Tibial artery (tissue), 4 donors: ENCODE measurements at regions not wholly inside any gene's neighbourhood (a gene's known extent, or its start where the extent isn't known, plus 50 kb on each side); places are given as distances from the start of the nearest gene placed in this dataset.
A peak's percentile ranks its signal among the peaks of the same experiment; 100 is the strongest.

ENCODE experiments used
- DNase-seq, 2 donors: peaks; one replicate each; pipeline ENCODE4 v3.0.0-alpha.2; 2019
- H3K27ac ChIP-seq, 2 donors: fragments of 200-600 bp; sonication (generic) in 1 of 2; 1 replicate in 1 of 2; 2 replicates in 1 of 2; pipeline ENCODE4 v1.5.1; 2018 to 2019; ENCODE audit warnings: mild to moderate bottlenecking in 1 of 2
- H3K27me3 ChIP-seq, 2 donors: fragments of 200-600 bp; sonication (generic) in 1 of 2; one replicate each; pipeline versions ENCODE4 v1.5.1 to v1.6.0; 2016 to 2019
- H3K36me3 ChIP-seq, 3 donors: fragments of 200-600 bp; sonication (generic) in 2 of 3; one replicate each; pipeline ENCODE4 v1.5.1; 2016 to 2019; ENCODE audit warnings: mild to moderate bottlenecking in 2 of 3
- H3K4me1 ChIP-seq, 4 donors: fragments of 200-600 bp; sonication (generic) in 2 of 4; 1 replicate in 3 of 4; 2 replicates in 1 of 4; pipeline ENCODE4 v1.5.1; 2016 to 2019
- H3K4me3 ChIP-seq, 2 donors: fragments of 200-600 bp; sonication (generic) in 1 of 2; 1 replicate in 1 of 2; 2 replicates in 1 of 2; pipeline ENCODE4 v1.5.1; 2018 to 2019; ENCODE audit warnings: mild to moderate bottlenecking in 2 of 2
- H3K9me3 ChIP-seq, 3 donors: fragments of 200-600 bp; sonication (generic) in 1 of 3; one replicate each; pipeline ENCODE4 v1.5.1; 2016 to 2019
- intact Hi-C: fragments of 100-400 bp; cut with DNase I; formaldehyde crosslinking; loops from one replicate; pipeline ENCODE4 v1.15.0; 2023; ENCODE audit warnings: low total_unique reads
- TF ChIP-seq, protein P1 (sequence below), 2 experiments: fragments of 200-600 bp in 1 of 2; fragments of 450-650 bp in 1 of 2; IDR thresholded peaks; one replicate each; pipeline ENCODE4 v1.5.1; 2017 to 2019; ENCODE audit warnings: antibody characterized with exemption in 2 of 2, mild to moderate bottlenecking in 1 of 2, moderate library complexity in 1 of 2

DNA sequence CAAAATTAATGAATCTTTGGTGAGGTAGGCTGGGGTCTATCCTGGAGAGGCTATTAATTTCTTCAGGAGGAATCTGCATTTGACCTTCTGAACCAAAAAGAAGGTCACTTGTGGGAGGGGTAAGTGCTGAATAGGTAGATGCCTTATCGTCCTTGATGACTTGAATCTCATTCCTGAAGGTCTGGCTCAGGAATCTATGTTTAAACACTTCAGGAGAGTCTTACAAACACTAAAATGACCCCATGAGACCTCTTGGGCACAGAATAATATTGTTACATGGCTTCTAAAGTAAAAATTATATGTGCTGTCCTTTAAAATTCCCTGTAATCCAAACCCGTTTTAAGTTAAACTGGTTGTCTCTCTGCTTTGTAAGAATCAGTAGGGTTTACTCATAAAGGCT is 55.0 kb upstream of the FGGY start:
- H3K36me3 ChIP-seq, result no peaks in the 10 kb centered on the region
- peaks cover 0 to 16% (median 7%) of the 10 kb centered on the region in 4 donors for H3K4me1 ChIP-seq
- H3K27ac ChIP-seq, result peak overlapping the region; percentile 8 to 58
- intact Hi-C loops, result no loop called here
- TF ChIP-seq, protein P1, sequence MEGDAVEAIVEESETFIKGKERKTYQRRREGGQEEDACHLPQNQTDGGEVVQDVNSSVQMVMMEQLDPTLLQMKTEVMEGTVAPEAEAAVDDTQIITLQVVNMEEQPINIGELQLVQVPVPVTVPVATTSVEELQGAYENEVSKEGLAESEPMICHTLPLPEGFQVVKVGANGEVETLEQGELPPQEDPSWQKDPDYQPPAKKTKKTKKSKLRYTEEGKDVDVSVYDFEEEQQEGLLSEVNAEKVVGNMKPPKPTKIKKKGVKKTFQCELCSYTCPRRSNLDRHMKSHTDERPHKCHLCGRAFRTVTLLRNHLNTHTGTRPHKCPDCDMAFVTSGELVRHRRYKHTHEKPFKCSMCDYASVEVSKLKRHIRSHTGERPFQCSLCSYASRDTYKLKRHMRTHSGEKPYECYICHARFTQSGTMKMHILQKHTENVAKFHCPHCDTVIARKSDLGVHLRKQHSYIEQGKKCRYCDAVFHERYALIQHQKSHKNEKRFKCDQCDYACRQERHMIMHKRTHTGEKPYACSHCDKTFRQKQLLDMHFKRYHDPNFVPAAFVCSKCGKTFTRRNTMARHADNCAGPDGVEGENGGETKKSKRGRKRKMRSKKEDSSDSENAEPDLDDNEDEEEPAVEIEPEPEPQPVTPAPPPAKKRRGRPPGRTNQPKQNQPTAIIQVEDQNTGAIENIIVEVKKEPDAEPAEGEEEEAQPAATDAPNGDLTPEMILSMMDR (IDR thresholded peaks at IDR 0.05), result no peak
- H3K9me3 ChIP-seq, result no peaks in the 10 kb centered on the region
- no peak for DNase-seq
- H3K27me3 ChIP-seq, result no peaks in the 10 kb centered on the region
- no peak overlapping the region for H3K4me3 ChIP-seq

GRCh38 chr1:59242370-59242769 is 54.5 kb upstream of the FGGY start:
- no peaks in the 10 kb centered on the region for H3K36me3 ChIP-seq
- TF ChIP-seq, protein P1 (IDR thresholded peaks at IDR 0.05), result no peak
- H3K9me3 ChIP-seq, result no peaks in the 10 kb centered on the region
- no peak overlapping the region for H3K4me3 ChIP-seq
- no peak for DNase-seq
- H3K4me1 ChIP-seq, result peaks cover 0 to 16% (median 7%) of the 10 kb centered on the region in 4 donors
- peak overlapping the region; percentile 8 to 58 for H3K27ac ChIP-seq
- intact Hi-C loops, result no loop called here
- H3K27me3 ChIP-seq, result no peaks in the 10 kb centered on the region

DNA sequence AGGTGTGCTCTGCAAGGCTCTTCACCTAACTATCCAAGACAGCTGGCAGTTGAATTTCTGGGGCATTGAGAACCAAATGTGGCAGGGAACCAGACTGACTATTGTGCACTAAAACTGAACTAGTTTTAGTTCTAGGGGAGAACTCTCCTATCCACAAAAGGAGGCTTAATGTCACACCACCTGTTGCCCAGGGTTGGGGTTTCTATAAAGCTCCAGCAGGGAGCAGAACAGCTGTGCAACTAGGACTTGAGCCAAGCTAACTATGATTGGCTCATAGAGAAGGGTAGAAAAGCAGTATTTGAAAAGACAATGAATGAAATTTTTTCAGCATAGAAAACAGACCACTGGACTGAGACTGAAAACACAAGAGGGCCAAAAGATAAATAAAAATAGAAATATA is 53.3 kb upstream of the FGGY start:
- Histone ChIP-seq H3K9me3 (no peaks in the 10 kb centered on the region), H3K27ac (no peak overlapping the region), H3K27me3 (no peaks in the 10 kb centered on the region), H3K4me3 (no peak overlapping the region), H3K36me3 (no peaks in the 10 kb centered on the region), H3K4me1 (peaks cover 0 to 16% (median 7%) of the 10 kb centered on the region in 4 donors)
- intact Hi-C loops, result no loop called here
- no peak for DNase-seq
- TF ChIP-seq, protein P1 (IDR thresholded peaks at IDR 0.05), result no peak

DNA sequence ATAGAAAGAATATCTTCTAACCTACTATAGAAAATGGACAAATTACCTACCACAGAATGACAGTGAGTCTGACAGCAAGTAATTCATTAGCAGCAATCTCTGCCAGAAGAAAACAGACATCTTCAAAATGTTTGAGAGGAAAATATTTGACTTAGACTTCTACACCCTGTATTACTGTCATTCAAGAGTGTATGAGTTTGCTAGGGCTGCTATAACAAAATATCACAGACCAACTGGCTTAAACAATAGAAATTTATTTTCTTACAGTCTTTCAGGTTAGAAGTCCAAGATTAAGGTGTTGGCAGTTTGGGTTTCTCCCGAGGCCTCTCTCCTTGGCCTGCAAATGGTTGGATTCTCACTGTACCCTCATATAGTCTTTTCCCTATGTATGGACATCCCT is 52.9 kb upstream of the FGGY start:
- TF ChIP-seq, protein P1 (IDR thresholded peaks at IDR 0.05), result no peak
- no peak overlapping the region for H3K4me3 ChIP-seq
- DNase-seq, result no peak
- H3K36me3 ChIP-seq, result no peaks in the 10 kb centered on the region
- intact Hi-C loops, result no loop called here
- H3K27me3 ChIP-seq, result no peaks in the 10 kb centered on the region
- H3K27ac ChIP-seq, result no peak overlapping the region
- peaks cover 0 to 16% (median 7%) of the 10 kb centered on the region in 4 donors for H3K4me1 ChIP-seq
- no peaks in the 10 kb centered on the region for H3K9me3 ChIP-seq

DNA sequence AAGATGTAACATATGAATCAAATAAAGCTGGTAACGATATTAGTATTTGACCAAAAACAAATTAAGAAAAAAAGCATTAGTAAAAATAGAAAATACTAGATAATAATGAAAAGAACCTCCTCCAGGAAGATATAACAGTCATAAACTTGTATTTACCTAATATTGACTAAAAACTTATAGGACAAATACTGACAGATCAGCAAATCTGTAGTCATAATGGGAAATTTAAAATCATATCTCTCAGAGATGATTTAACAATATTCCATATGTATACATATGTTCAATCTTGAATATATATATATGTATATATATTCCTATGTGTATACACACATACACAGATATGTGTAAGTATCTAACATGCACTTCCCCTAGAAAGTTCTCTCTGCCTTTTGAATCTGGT is 52.0 kb upstream of the FGGY start:
- H3K9me3 ChIP-seq, result no peaks in the 10 kb centered on the region
- TF ChIP-seq, protein P1 (IDR thresholded peaks at IDR 0.05), result no peak
- H3K4me3 ChIP-seq, result no peak overlapping the region
- DNase-seq, result no peak
- H3K27ac ChIP-seq, result no peak overlapping the region
- no peaks in the 10 kb centered on the region for H3K36me3 ChIP-seq
- H3K27me3 ChIP-seq, result no peaks in the 10 kb centered on the region
- intact Hi-C loops, result no loop called here
- peaks cover 0 to 25% (median 7%) of the 10 kb centered on the region in 4 donors for H3K4me1 ChIP-seq
